ENCODE measurements at regions not wholly inside any gene's neighbourhood (a gene's known extent, or its start where the extent isn't known, plus 50 kb on each side); places are given as distances from the start of the nearest gene placed in this dataset.

DNA sequence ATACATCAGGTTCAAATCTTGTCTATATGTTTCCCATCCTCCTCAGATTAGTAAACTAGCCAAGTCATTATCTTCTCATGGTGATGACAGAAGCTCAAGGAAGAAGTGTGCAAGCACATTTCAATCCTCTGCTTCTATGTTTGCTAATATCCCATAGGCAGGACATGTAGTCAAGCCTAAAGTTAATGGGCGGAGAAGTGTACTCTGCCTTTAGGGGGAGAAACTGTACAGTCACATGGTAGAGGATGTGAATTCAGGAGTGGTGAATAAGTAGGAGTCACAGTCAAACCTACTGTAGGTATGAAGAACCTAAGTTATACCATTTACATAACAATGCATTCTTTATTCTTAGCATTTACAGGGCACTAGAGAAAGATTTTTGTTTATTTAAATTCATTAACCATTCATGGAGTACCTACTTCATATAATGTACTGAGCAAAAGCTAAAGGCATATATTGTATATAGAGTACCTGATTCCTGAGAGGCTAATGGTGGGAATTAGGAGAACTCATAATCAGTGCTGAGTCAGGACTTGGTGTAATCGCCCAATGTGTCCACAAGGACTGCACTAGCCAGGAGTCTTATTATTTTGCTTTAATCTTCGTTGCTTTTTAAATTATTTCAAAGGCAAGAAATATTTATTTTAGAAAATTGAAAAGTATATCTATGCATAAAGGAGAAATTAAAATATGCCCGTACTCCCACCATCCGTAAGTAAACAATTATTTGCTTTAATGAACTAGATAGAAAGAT lies 394.3 kb upstream of the ETAA1 start:
- no peak overlapping the region for H4K5ac ChIP-seq (ENCODE audit: insufficient read length, low read depth, low read length)
- no peak overlapping the region for H2BK5ac ChIP-seq (ENCODE audit: insufficient read length, low read length)
- Mint-ChIP-seq H3K27ac (no peak overlapping the region), H3K36me3 (ENCODE audit: insufficient read depth in 1 of 3, low read depth in 3 of 3) (no peaks in the 10 kb centered on the region), H3K4me1 (peaks cover 2 to 5% of the 10 kb centered on the region in 2 experiments), H3K9me3 (no peaks in the 10 kb centered on the region), H3K4me3 (no peak overlapping the region), H3K27me3 (ENCODE audit: low read depth) (no peaks in the 10 kb centered on the region)
- no peak overlapping the region for H3K56ac ChIP-seq (ENCODE audit: insufficient read length, low read depth, low read length)
- no peak overlapping the region for H3T11ph ChIP-seq (ENCODE audit: low read length)
- H3K79me1 ChIP-seq (ENCODE audit: insufficient read depth, low read depth, low read length, poor library complexity, severe bottlenecking): no peaks in the 10 kb centered on the region
- no peaks in the 10 kb centered on the region for H3K9me3 ChIP-seq (ENCODE audit: control insufficient read depth, low read depth, low read length)
- no peaks in the 10 kb centered on the region for H3K23me2 ChIP-seq (ENCODE audit: insufficient read length, low read depth, low read length, poor library complexity, severe bottlenecking)
- no peak overlapping the region for H4K8ac ChIP-seq (replicated peaks; ENCODE audit: insufficient read length, low read depth, low read length)
- H3K79me2 ChIP-seq (ENCODE audit: insufficient read depth, low read length): no peaks in the 10 kb centered on the region
- no peak overlapping the region for H3K23ac ChIP-seq (ENCODE audit: insufficient read length, low read depth, low read length)
- H3K27me3 ChIP-seq (ENCODE audit: insufficient read depth, low read length): no peaks in the 10 kb centered on the region
- no CpG with 5 or more reads among the region's 5 CpGs for WGBS (ENCODE audit: extremely low coverage, insufficient read length, low lambda C conversion rate)
- H2BK20ac ChIP-seq (ENCODE audit: low read depth, low read length, poor library complexity, severe bottlenecking): no peak overlapping the region
- no peak overlapping the region for H3K4me2 ChIP-seq (ENCODE audit: insufficient read depth, insufficient read length, low read length)
- no peak overlapping the region for H3K9ac ChIP-seq (ENCODE audit: extremely low read depth, insufficient read length, low read length)
- no peak overlapping the region for H2AK5ac ChIP-seq (ENCODE audit: insufficient read length, low read length)
- TF ChIP-seq, protein P1, sequence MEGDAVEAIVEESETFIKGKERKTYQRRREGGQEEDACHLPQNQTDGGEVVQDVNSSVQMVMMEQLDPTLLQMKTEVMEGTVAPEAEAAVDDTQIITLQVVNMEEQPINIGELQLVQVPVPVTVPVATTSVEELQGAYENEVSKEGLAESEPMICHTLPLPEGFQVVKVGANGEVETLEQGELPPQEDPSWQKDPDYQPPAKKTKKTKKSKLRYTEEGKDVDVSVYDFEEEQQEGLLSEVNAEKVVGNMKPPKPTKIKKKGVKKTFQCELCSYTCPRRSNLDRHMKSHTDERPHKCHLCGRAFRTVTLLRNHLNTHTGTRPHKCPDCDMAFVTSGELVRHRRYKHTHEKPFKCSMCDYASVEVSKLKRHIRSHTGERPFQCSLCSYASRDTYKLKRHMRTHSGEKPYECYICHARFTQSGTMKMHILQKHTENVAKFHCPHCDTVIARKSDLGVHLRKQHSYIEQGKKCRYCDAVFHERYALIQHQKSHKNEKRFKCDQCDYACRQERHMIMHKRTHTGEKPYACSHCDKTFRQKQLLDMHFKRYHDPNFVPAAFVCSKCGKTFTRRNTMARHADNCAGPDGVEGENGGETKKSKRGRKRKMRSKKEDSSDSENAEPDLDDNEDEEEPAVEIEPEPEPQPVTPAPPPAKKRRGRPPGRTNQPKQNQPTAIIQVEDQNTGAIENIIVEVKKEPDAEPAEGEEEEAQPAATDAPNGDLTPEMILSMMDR (conservative IDR thresholded peaks at IDR 0.05): peak; percentile 56
- H3K14ac ChIP-seq (ENCODE audit: insufficient read depth, low read length): no peak overlapping the region
- no peak overlapping the region for H2BK12ac ChIP-seq (ENCODE audit: insufficient read length, low read depth, low read length)
- H4K20me1 ChIP-seq (ENCODE audit: control insufficient read depth, insufficient read depth, insufficient read length): no peaks in the 10 kb centered on the region
- H3K27ac ChIP-seq (ENCODE audit: insufficient read length, low read depth, low read length): no peak overlapping the region
- no peak overlapping the region for H3K18ac ChIP-seq (ENCODE audit: insufficient read length, low read depth, low read length)
- H3K4me1 ChIP-seq (ENCODE audit: insufficient read depth, low read length): no peaks in the 10 kb centered on the region
- H2BK120ac ChIP-seq (ENCODE audit: low read depth, low read length, poor library complexity, severe bottlenecking): no peak overlapping the region
- no peak overlapping the region for H3K4ac ChIP-seq (ENCODE audit: low read depth, low read length)
- no peak for DNase-seq
- no peak overlapping the region for H4K91ac ChIP-seq (ENCODE audit: insufficient read length, low read depth, low read length)
- no peak overlapping the region for H2AFZ ChIP-seq (ENCODE audit: low read length)
- no peak overlapping the region for H2BK15ac ChIP-seq (ENCODE audit: low read depth, low read length)

Data from H9 (cell line).